Skeletal muscle satellite cell (primary cell): ENCODE measurements at regions not wholly inside any gene's neighbourhood (a gene's known extent, or its start where the extent isn't known, plus 50 kb on each side); places are given as distances from the start of the nearest gene placed in this dataset.

Source experiments
- H3K27me3 ChIP-seq: 2 replicates; pipeline ENCODE4 v1.7.0; 2013; ENCODE audit warnings: low read length; ENCODE audit not compliant: control insufficient read depth, insufficient read depth
- H3K36me3 ChIP-seq: 2 replicates; pipeline ENCODE4 v1.7.0; 2013; ENCODE audit warnings: mild to moderate bottlenecking, control low read depth, low read length; ENCODE audit not compliant: insufficient read depth
- H3K4me1 ChIP-seq: 2 replicates; pipeline ENCODE4 v1.7.0; 2013; ENCODE audit warnings: low read length; ENCODE audit not compliant: control insufficient read depth, insufficient read depth
- H3K4me2 ChIP-seq: 2 replicates; pipeline ENCODE4 v1.7.0; 2013; ENCODE audit warnings: mild to moderate bottlenecking, low read length
- H3K4me3 ChIP-seq: 2 replicates; pipeline ENCODE4 v1.7.0; 2013; ENCODE audit warnings: low read length
- H3K9ac ChIP-seq: 2 replicates; pipeline ENCODE4 v1.7.0; 2013; ENCODE audit warnings: mild to moderate bottlenecking, low read depth, low read length, moderate library complexity
- H3K9me3 ChIP-seq: replicated peaks from 2 replicates; pipeline ENCODE4 v1.7.0; 2013; ENCODE audit warnings: mild to moderate bottlenecking, control low read depth, low read length

GRCh38 chr16:72285324-72285723, 113.4 kb upstream of the PMFBP1 start:
- H3K36me3 ChIP-seq: no peaks in the 10 kb centered on the region
- no peaks in the 10 kb centered on the region for H3K27me3 ChIP-seq
- H3K9ac ChIP-seq: no peak overlapping the region
- H3K4me1 ChIP-seq: peaks cover 19% of the 10 kb centered on the region
- H3K4me2 ChIP-seq: no peak overlapping the region
- no peaks in the 10 kb centered on the region for H3K9me3 ChIP-seq
- no peak overlapping the region for H3K4me3 ChIP-seq

GRCh38 chr16:72284042-72284789, 112.3 kb upstream of the PMFBP1 start:
- Histone ChIP-seq H3K9me3 (no peaks in the 10 kb centered on the region), H3K36me3 (no peaks in the 10 kb centered on the region), H3K9ac (no peak overlapping the region), H3K27me3 (no peaks in the 10 kb centered on the region), H3K4me2 (no peak overlapping the region), H3K4me3 (no peak overlapping the region), H3K4me1 (peaks cover 14% of the 10 kb centered on the region)

- no peak overlapping the region for H3K4me3 ChIP-seq
- no peaks in the 10 kb centered on the region for H3K27me3 ChIP-seq
- no peaks in the 10 kb centered on the region for H3K36me3 ChIP-seq
- peaks cover 13% of the 10 kb centered on the region for H3K4me1 ChIP-seq
- no peaks in the 10 kb centered on the region for H3K9me3 ChIP-seq
- H3K9ac ChIP-seq: no peak overlapping the region
- no peak overlapping the region for H3K4me2 ChIP-seq
Measured at GRCh38 chr16:72282362-72282761, 110.4 kb upstream of the PMFBP1 start.

- no peaks in the 10 kb centered on the region for H3K27me3 ChIP-seq
- H3K4me1 ChIP-seq: no peaks in the 10 kb centered on the region
- H3K36me3 ChIP-seq: no peaks in the 10 kb centered on the region
- no peak overlapping the region for H3K4me2 ChIP-seq
- no peaks in the 10 kb centered on the region for H3K9me3 ChIP-seq
- no peak overlapping the region for H3K9ac ChIP-seq
- no peak overlapping the region for H3K4me3 ChIP-seq
Measured at GRCh38 chr16:72278301-72278700, 106.3 kb upstream of the PMFBP1 start.

- Histone ChIP-seq H3K36me3 (no peaks in the 10 kb centered on the region), H3K4me3 (no peak overlapping the region), H3K9ac (no peak overlapping the region), H3K4me1 (no peaks in the 10 kb centered on the region), H3K9me3 (no peaks in the 10 kb centered on the region), H3K27me3 (no peaks in the 10 kb centered on the region), H3K4me2 (no peak overlapping the region)
Measured at GRCh38 chr16:72277749-72278148, 105.8 kb upstream of the PMFBP1 start.

GRCh38 chr16:72271699-72272240, 99.8 kb upstream of the PMFBP1 start:
- Histone ChIP-seq H3K9ac (no peak overlapping the region), H3K36me3 (no peaks in the 10 kb centered on the region), H3K4me3 (no peak overlapping the region), H3K4me2 (no peak overlapping the region), H3K4me1 (no peaks in the 10 kb centered on the region), H3K9me3 (no peaks in the 10 kb centered on the region), H3K27me3 (no peaks in the 10 kb centered on the region)

- no peaks in the 10 kb centered on the region for H3K36me3 ChIP-seq
Measured at GRCh38 chr16:72270531-72270930, 98.6 kb upstream of the PMFBP1 start.

GRCh38 chr16:72266836-72267235, 94.9 kb upstream of the PMFBP1 start:
- Histone ChIP-seq H3K9me3 (no peaks in the 10 kb centered on the region), H3K9ac (no peak overlapping the region), H3K4me2 (no peak overlapping the region), H3K36me3 (no peaks in the 10 kb centered on the region), H3K27me3 (no peaks in the 10 kb centered on the region), H3K4me3 (no peak overlapping the region), H3K4me1 (no peaks in the 10 kb centered on the region)

More at GRCh38 chr16:72270531-72270930, 98.6 kb upstream of the PMFBP1 start:
- Histone ChIP-seq H3K4me3 (no peak overlapping the region), H3K9me3 (no peaks in the 10 kb centered on the region), H3K4me2 (no peak overlapping the region), H3K4me1 (no peaks in the 10 kb centered on the region), H3K27me3 (no peaks in the 10 kb centered on the region), H3K9ac (no peak overlapping the region)

GRCh38 chr16:72264771-72265170, 92.8 kb upstream of the PMFBP1 start:
- H3K9ac ChIP-seq: no peak overlapping the region
- H3K4me3 ChIP-seq: no peak overlapping the region
- H3K27me3 ChIP-seq: no peaks in the 10 kb centered on the region
- H3K36me3 ChIP-seq: no peaks in the 10 kb centered on the region
- H3K9me3 ChIP-seq: no peaks in the 10 kb centered on the region
- H3K4me1 ChIP-seq: no peaks in the 10 kb centered on the region
- H3K4me2 ChIP-seq: no peak overlapping the region

- H3K4me1 ChIP-seq: no peaks in the 10 kb centered on the region
- H3K4me2 ChIP-seq: no peak overlapping the region
- no peaks in the 10 kb centered on the region for H3K27me3 ChIP-seq
- H3K9ac ChIP-seq: no peak overlapping the region
- no peak overlapping the region for H3K4me3 ChIP-seq
- no peaks in the 10 kb centered on the region for H3K9me3 ChIP-seq
- no peaks in the 10 kb centered on the region for H3K36me3 ChIP-seq
Measured at GRCh38 chr16:72262711-72263110, 90.8 kb upstream of the PMFBP1 start.

- Histone ChIP-seq H3K4me1 (peaks cover 8% of the 10 kb centered on the region), H3K9me3 (no peaks in the 10 kb centered on the region), H3K4me2 (no peak overlapping the region), H3K36me3 (no peaks in the 10 kb centered on the region), H3K27me3 (no peaks in the 10 kb centered on the region), H3K4me3 (no peak overlapping the region), H3K9ac (no peak overlapping the region)
Measured at GRCh38 chr16:72261127-72261526, 89.2 kb upstream of the PMFBP1 start.
